ENCODE measurements at regions not wholly inside any gene's neighbourhood (a gene's known extent, or its start where the extent isn't known, plus 50 kb on each side); places are given as distances from the start of the nearest gene placed in this dataset.

- Histone ChIP-seq H2BK20ac (ENCODE audit: low read length) (no peak overlapping the region), H3K36me3 (ENCODE audit: control insufficient read depth in 2 of 4, insufficient read depth in 4 of 4, low read length in 3 of 4) (no peaks in the 10 kb centered on the region), H3K4ac (replicated peaks; ENCODE audit: insufficient read length, low read depth, low read length) (no peak overlapping the region), H2BK15ac (ENCODE audit: low read length) (no peak overlapping the region), H3K56ac (replicated peaks; ENCODE audit: insufficient read length, low read depth, low read length) (no peak overlapping the region), H3K4me2 (ENCODE audit: insufficient read depth in 1 of 2, low read depth in 2 of 2, low read length in 2 of 2) (no peak overlapping the region), H2AK5ac (ENCODE audit: low read depth, low read length) (no peak overlapping the region), H3K23me2 (ENCODE audit: low read depth, low read length) (no peaks in the 10 kb centered on the region), H4K5ac (ENCODE audit: insufficient read length, low read depth, low read length) (no peak overlapping the region), H3K4me3 (ENCODE audit: extremely low read depth in 1 of 4, insufficient read depth in 2 of 4, low read depth in 3 of 4, low read length in 4 of 4) (no peak overlapping the region), H4K8ac (ENCODE audit: extremely low read depth, insufficient read depth, low read length) (no peak overlapping the region), H3K14ac (ENCODE audit: insufficient read length) (no peak overlapping the region), H2BK12ac (ENCODE audit: low read depth, low read length) (no peak overlapping the region), H3K18ac (ENCODE audit: extremely low read depth, low read length) (no peak overlapping the region), H3K27ac (ENCODE audit: low read depth, low read length) (no peak overlapping the region), H3K27me3 (replicated peaks in 1 of 4; ENCODE audit: control insufficient read depth in 3 of 4, extremely low read depth in 1 of 4, insufficient read depth in 3 of 4, low read length in 3 of 4) (no peaks in the 10 kb centered on the region), H2BK120ac (replicated peaks; ENCODE audit: low read depth, low read length) (no peak overlapping the region), H3K79me1 (ENCODE audit: low read depth, low read length) (no peaks in the 10 kb centered on the region), H3K4me1 (replicated peaks in 1 of 4; ENCODE audit: control insufficient read depth in 3 of 4, insufficient read depth in 4 of 4, low read length in 3 of 4) (no peaks in the 10 kb centered on the region), H2BK5ac (ENCODE audit: low read depth, low read length) (no peak overlapping the region), H2AFZ (ENCODE audit: low read length) (no peak overlapping the region), H3K79me2 (ENCODE audit: control insufficient read depth in 1 of 2, insufficient read depth in 2 of 2, low read length in 2 of 2) (no peaks in the 10 kb centered on the region), H3K9ac (replicated peaks in 1 of 4; ENCODE audit: extremely low read depth in 1 of 4, low read depth in 3 of 4, low read length in 3 of 4) (no peak overlapping the region), H3K9me3 (ENCODE audit: insufficient read depth in 2 of 2, low read depth in 1 of 2, low read length in 1 of 2) (no peaks in the 10 kb centered on the region), H3K23ac (ENCODE audit: insufficient read length) (no peak overlapping the region), H4K20me1 (replicated peaks in 1 of 2; ENCODE audit: control insufficient read depth in 1 of 2, insufficient read depth in 2 of 2, low read length in 2 of 2) (no peaks in the 10 kb centered on the region), H4K91ac (replicated peaks; ENCODE audit: insufficient read length, low read length) (no peak overlapping the region)
- ChIA-PET POLR2A (ENCODE audit: partially characterized antibody) (no interaction called here), CTCF (ENCODE audit: partially characterized antibody) (interaction anchor here (0.6 to 21.2 kb wide), 20 partner anchors 9 to 740 kb away, joined by 3 to 271 read pairs (median 4); no protein-coding TSS in a partner anchor)
- FAIRE-seq (peak; percentile 94), DNase-seq (ENCODE audit: low read depth in 1 of 2, low spot score in 2 of 2) (peak; percentile 29 to 76)
- WGBS, 2 experiments (ENCODE audit: extremely low coverage in 1 of 2, insufficient coverage in 1 of 2, insufficient read length in 1 of 2, insufficient replicate concordance in 2 of 2, low coverage in 1 of 2, low lambda C conversion rate in 2 of 2, missing lambda C conversion rate in 1 of 2): 34% methylated on average over 6 of the region's 6 CpGs; no CpG with 5 or more reads in 1 of the 2 experiments
- TF ChIP-seq YY1 (IDR thresholded peaks at IDR 0.05; ENCODE audit: low read depth, low read length) (peak; percentile 69; the same call in 1 of the 2 replicates), RAD21 (IDR thresholded peaks at IDR 0.05 in 1 of 2, conservative IDR thresholded peaks at IDR 0.05 in 1 of 2; ENCODE audit: low read depth in 2 of 2, low read length in 2 of 2) (peak; percentile 89 to 90), E2F6 (IDR thresholded peaks at IDR 0.05) (peak; percentile 47; the same call in 1 of the 2 replicates), TBP (IDR thresholded peaks at IDR 0.05; ENCODE audit: low read depth, low read length) (no peak), MAX (IDR thresholded peaks at IDR 0.05) (0 out of 2 replicates have a peak, but pooled peaks have one; percentile 10), CTCF (IDR thresholded peaks at IDR 0.05; ENCODE audit: control extremely low read depth in 1 of 3, insufficient read depth in 1 of 3, low read depth in 1 of 3, low read length in 3 of 3) (peak; percentile 92 to 97 (median 92)), SP1 (IDR thresholded peaks at IDR 0.05; ENCODE audit: low read depth, low read length) (no peak)
Observed at GRCh38 chr16:66315210-66315825, 51.2 kb upstream of the CDH5 start.

Data from H1 (cell line).